Activated CD4-positive, alpha-beta memory T cell treated with anti-CD3 and anti-CD28 coated beads, Interleukin-2, amount 10 ng/mL, durations not matched to agents 7 days and 5 days (primary cell): ENCODE measurements at regions not wholly inside any gene's neighbourhood (a gene's known extent, or its start where the extent isn't known, plus 50 kb on each side); places are given as distances from the start of the nearest gene placed in this dataset.

Source experiments
- CTCF ChIA-PET: fragments of 350-600 bp; sonication (Branson Sonifier 250); formaldehyde crosslinking; loops from one replicate; lab custom pipeline; 2021; ENCODE audit warnings: antibody characterized with exemption, inconsistent platforms; lab: Charles Lee
- POLR2A ChIA-PET: fragments of 350-600 bp; sonication (Branson Sonifier 250); formaldehyde crosslinking; loops from one replicate; lab custom pipeline; 2021; ENCODE audit warnings: antibody characterized with exemption; lab: Charles Lee
- DNase-seq: peaks from one replicate; pipeline ENCODE4 v3.0.0-alpha.2; 2020
- H3K27ac Mint-ChIP-seq: one replicate; pipeline ENCODE4 v1.8.0; 2021; ENCODE audit warnings: mild to moderate bottlenecking, mixed read lengths
- H3K27me3 Mint-ChIP-seq: one replicate; pipeline ENCODE4 v1.8.0; 2021; ENCODE audit warnings: mixed read lengths
- H3K36me3 Mint-ChIP-seq: one replicate; pipeline ENCODE4 v1.8.0; 2021; ENCODE audit warnings: low read depth, mixed read lengths
- H3K4me1 Mint-ChIP-seq: one replicate; pipeline ENCODE4 v1.8.0; 2021; ENCODE audit warnings: mixed read lengths
- H3K4me3 Mint-ChIP-seq: one replicate; pipeline ENCODE4 v1.8.0; 2021; ENCODE audit warnings: mild to moderate bottlenecking, mixed read lengths
- H3K9me3 Mint-ChIP-seq: one replicate; pipeline ENCODE4 v1.8.0; 2021; ENCODE audit warnings: mixed read lengths

DNA sequence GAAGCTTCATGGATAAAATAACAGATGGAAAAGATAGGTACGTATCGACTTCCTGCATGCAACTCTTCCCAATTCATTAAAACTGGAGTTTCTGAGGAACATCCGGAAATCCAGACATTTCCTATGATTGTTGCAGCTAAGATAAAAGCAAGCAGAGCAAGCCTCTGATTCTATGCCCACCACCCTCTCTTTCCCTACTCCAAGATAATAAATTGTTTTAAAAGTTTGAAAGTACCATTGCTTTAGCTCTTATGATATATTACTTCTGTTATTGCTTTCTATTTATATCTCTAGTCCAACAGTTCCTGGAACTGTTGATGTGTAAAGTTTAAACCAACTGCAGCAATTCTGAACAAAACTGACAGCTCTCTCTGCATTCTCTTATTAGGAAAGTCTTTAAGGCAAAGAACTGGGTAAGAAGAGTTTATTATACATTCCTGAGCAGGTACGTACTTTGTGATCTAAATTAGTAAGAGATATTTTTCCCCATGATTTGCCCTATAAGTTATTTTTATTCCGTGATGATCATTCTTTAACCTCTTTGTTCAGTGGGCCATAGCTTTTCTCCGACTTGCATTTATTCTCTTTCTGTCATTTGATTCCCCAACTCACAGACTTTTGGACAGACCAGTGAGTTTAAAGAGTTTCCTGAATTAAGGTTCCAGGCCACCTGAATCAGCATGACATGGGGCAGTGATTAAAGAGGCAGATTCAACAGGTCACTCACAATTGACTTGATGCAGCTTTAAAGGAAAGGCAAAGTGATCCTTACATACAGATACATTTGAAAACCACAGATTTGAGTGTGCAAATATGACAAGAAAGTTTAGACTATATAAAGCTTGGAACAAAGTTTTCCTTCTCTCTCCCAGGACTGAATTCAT is 94.2 kb upstream of the THRB start:
- Mint-ChIP-seq H3K9me3 (no peaks in the 10 kb centered on the region), H3K4me3 (no peak overlapping the region), H3K4me1 (no peaks in the 10 kb centered on the region), H3K27me3 (no peaks in the 10 kb centered on the region), H3K27ac (no peak overlapping the region), H3K36me3 (no peaks in the 10 kb centered on the region)
- POLR2A ChIA-PET: no interaction called here
- CTCF ChIA-PET: interaction anchor here (0.5 kb wide), 1 partner anchor 75 kb away, joined by 3 read pairs; no protein-coding TSS in a partner anchor
- DNase-seq: no peak

DNA sequence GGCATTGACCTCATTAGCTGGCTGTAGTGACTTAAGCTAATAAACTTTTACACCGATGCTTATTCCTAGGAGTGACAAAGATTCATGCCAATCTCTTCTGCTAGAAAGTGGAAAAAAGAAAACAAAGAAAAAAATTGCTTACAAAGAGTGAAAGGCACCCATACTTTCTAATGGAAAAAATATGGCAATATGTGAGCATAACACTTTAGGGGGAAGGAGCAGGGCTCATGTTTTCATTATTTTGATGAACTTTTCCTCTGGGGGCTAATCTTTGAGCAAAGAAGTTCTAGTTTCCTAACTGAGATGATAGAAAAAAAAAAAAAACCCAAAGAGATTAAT is 94.8 kb upstream of the THRB start:
- ChIA-PET POLR2A (no interaction called here), CTCF (interaction anchor here (0.5 kb wide), 1 partner anchor 74 kb away, joined by 3 read pairs; no protein-coding TSS in a partner anchor)
- no peak for DNase-seq
- Mint-ChIP-seq H3K9me3 (no peaks in the 10 kb centered on the region), H3K4me3 (no peak overlapping the region), H3K27me3 (no peaks in the 10 kb centered on the region), H3K27ac (no peak overlapping the region), H3K4me1 (no peaks in the 10 kb centered on the region), H3K36me3 (no peaks in the 10 kb centered on the region)

DNA sequence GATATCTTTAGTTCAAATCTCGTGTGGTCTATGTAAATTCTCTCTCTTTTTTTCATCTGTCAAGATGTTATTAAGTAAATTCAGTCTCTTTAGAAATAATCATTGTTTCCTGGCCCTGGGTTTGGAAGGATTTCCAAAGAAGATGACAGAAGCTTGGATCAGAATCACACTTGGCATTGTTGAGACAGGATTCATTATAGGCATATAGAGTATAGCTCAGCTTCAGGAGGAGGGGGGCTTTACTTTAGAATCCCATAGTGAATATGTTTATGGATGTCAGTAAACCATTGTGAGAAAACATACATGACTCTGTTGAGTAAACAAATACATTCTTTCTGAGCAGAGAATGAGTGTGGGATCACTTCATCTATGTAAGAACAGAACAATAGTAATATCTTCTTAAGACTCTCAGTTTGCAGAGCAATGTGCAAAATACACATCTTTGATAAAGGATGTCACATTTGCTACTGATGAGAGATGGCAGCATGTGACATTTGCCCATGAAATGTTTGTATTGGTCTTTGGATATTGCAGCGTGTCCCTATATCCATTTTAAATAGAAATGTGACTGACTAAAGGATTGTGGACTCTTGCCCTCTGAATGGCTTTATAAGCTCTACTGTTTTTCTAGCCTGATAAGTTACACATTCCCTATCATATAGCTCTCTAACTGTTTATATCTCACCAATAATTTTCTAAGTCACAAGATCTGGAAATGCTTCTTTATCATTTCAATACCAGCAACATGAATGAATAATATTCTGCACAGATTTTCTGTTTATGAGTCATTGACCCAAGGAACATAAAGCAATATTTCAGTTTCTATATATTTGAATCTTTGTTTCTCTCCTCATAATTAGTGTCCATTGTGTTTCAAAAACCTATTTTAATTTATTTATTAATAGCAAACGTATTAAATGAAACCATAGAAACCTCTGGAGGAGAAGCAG is 95.6 kb upstream of the THRB start:
- ChIA-PET CTCF (no interaction called here), POLR2A (no interaction called here)
- no peaks in the 10 kb centered on the region for H3K4me1 Mint-ChIP-seq
- no peaks in the 10 kb centered on the region for H3K36me3 Mint-ChIP-seq
- H3K27me3 Mint-ChIP-seq: no peaks in the 10 kb centered on the region
- no peak for DNase-seq
- H3K9me3 Mint-ChIP-seq: no peaks in the 10 kb centered on the region
- no peak overlapping the region for H3K4me3 Mint-ChIP-seq
- no peak overlapping the region for H3K27ac Mint-ChIP-seq

DNA sequence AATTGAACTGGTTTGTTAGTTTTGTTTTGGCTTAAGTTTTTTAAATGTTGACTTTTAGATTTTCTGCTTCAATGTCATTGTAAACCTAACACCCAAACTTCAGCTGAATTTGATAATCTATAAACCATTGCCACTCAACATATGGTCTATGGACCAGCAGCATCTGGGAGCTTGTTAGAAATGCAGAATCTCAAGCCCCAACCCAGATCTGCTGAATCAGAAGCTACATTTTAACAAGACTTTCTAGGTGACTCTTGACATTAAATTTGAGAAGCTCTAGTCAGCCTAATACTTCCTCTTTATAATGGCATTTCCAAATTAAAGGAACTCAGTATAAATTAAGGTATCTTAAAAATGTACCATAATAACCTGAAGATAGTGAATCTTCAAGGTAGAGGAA is 96.5 kb upstream of the THRB start:
- Mint-ChIP-seq H3K4me3 (no peak overlapping the region), H3K36me3 (no peaks in the 10 kb centered on the region), H3K4me1 (no peaks in the 10 kb centered on the region), H3K9me3 (no peaks in the 10 kb centered on the region), H3K27ac (no peak overlapping the region), H3K27me3 (no peaks in the 10 kb centered on the region)
- CTCF ChIA-PET: no interaction called here
- POLR2A ChIA-PET: no interaction called here
- no peak for DNase-seq

DNA sequence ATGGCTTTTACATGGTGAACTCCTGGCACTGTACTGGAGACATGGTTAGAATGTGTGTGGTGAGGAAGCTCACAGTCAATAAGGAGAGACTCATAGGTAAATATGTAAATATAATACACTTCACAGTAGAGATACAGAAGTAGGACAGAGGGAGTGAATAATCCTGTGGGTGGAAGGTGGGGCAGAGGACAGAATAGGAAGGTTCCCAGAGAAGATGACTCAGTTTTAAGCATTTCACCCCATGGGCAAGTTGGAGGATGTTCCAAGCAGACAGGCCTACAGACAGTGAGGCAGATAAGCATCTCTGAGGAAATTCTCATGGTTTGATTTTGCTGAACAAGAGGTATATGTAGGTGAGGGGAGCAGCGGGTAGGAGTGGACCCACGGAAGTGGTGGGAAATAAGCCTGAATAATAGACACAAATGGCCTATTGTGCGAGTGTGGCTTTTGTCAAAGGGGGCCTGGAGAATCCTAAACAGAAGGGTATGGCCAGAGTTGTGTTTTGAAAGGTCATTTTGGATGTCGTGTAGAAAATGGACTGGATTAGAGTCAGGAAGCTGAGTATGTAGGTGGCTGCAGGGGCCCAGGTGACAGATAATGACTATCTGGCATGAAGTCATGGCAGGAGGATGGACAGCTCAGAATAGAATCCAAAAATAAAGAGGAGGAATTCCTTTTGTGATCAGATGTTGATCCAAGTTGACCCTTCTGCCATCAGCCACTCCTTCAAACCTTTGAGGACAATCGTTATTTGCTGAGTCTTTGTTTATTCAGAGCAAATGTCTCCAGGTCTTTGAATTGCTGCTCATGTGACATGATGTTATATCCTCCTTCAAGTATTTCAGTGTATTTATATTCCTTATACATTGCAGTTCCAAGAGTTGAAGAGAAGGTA is 97.3 kb upstream of the THRB start:
- DNase-seq: no peak
- POLR2A ChIA-PET: no interaction called here
- H3K4me1 Mint-ChIP-seq: no peaks in the 10 kb centered on the region
- no peak overlapping the region for H3K4me3 Mint-ChIP-seq
- no peaks in the 10 kb centered on the region for H3K27me3 Mint-ChIP-seq
- H3K27ac Mint-ChIP-seq: no peak overlapping the region
- H3K9me3 Mint-ChIP-seq: no peaks in the 10 kb centered on the region
- no peaks in the 10 kb centered on the region for H3K36me3 Mint-ChIP-seq
- CTCF ChIA-PET: no interaction called here

DNA sequence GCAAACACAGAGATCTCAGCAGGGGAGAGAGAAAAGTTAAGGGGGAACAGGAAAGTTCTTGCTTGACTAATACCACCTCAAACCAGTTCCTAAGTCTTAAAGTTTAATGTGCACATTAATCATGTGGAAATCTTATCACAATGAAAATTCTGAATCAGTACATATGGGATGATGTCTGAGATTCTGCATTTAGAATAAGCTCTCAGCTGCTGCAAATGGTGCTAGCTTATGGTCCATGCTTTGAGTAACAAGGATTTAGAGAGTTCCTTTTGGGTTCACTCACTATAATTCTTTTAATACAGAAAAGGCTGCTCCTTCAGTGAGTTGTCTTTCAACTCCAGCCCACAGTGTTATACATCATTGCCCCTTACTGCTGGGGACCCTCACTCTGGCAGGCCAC is 99.5 kb upstream of the THRB start:
- Mint-ChIP-seq H3K9me3 (no peaks in the 10 kb centered on the region), H3K4me1 (no peaks in the 10 kb centered on the region), H3K27ac (no peak overlapping the region), H3K36me3 (no peaks in the 10 kb centered on the region), H3K27me3 (no peaks in the 10 kb centered on the region), H3K4me3 (no peak overlapping the region)
- no peak for DNase-seq
- POLR2A ChIA-PET: no interaction called here
- CTCF ChIA-PET: no interaction called here

DNA sequence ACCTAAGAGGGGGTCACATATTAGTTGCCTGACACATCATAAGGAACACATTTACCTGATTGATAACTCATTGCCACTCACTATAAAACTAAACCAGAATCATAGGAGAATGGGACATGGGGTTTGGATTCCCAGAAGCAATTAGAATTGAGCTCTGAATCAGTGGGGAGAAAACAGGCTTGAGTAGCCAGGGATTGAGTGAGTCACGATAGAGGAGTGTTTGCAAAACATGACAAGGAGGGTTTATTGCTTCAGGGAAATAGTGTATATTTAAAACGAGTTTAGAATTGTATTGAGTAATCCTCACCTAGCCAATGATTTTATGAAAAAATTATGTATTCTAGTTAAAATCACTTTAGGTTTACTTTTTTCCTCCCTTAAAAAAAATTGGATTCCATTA is 101.1 kb upstream of the THRB start:
- CTCF ChIA-PET: no interaction called here
- H3K9me3 Mint-ChIP-seq: no peaks in the 10 kb centered on the region
- H3K4me3 Mint-ChIP-seq: no peak overlapping the region
- POLR2A ChIA-PET: no interaction called here
- no peak overlapping the region for H3K27ac Mint-ChIP-seq
- H3K4me1 Mint-ChIP-seq: no peaks in the 10 kb centered on the region
- no peaks in the 10 kb centered on the region for H3K36me3 Mint-ChIP-seq
- no peaks in the 10 kb centered on the region for H3K27me3 Mint-ChIP-seq
- no peak for DNase-seq

DNA sequence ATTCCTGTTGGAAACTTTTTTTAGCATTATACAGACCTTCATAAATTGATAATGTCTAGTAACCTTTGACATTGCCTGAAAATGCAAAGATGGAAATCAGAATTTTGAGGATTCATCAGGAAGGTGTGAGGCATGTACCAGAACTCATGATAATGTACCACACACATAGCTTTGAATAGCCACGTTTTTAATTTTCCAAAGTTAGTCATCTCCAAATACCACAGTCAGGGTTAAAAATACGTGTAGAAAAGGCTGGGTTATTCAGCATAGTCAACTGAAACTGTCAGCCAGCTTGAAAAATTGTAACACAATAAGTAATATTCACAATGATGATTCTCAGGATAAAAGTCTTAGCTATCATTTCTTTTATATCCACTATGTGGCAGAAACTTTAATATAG is 102.0 kb upstream of the THRB start:
- no peak for DNase-seq
- POLR2A ChIA-PET: no interaction called here
- Mint-ChIP-seq H3K36me3 (no peaks in the 10 kb centered on the region), H3K4me3 (no peak overlapping the region), H3K9me3 (no peaks in the 10 kb centered on the region), H3K27me3 (no peaks in the 10 kb centered on the region), H3K4me1 (no peaks in the 10 kb centered on the region), H3K27ac (no peak overlapping the region)
- CTCF ChIA-PET: no interaction called here

DNA sequence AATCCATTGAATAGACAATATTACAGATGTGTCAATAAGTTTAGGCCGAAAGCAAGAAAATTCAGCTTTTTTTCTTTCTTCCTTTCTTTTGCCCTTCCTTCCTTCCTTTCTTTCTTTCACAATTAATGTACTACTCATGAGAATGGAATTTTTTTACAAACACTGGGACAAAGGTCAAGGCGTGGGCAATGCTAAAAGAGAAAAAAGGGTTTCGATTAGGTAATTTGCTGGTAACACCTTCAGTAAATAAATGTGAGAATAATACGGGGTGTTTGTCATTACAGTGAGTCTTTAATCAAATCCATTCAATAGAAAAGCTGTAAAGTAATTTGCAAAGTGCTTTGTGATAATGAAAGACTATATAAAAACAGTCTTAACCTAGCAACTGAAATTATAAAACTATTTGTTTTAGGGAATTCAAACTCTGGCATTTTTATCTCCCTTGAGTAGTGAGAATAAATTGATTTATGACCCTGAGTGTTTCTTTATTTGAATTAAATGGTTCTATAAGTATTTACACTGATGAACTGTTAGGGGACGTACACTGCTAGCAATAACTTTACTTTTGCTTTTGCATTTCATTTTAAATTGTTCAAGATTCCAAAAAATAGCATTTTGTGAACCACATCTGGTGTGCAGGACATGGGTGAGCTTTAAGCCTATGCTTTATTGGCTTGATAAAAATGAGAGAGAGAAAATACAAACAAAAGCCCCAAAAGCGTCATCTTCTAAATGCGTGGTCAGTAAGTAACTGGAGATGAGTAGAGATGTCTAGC is 104.2 kb upstream of the THRB start:
- no peak for DNase-seq
- H3K4me1 Mint-ChIP-seq: no peaks in the 10 kb centered on the region
- no peaks in the 10 kb centered on the region for H3K9me3 Mint-ChIP-seq
- ChIA-PET POLR2A (no interaction called here), CTCF (no interaction called here)
- H3K4me3 Mint-ChIP-seq: no peak overlapping the region
- no peaks in the 10 kb centered on the region for H3K27me3 Mint-ChIP-seq
- no peak overlapping the region for H3K27ac Mint-ChIP-seq
- no peaks in the 10 kb centered on the region for H3K36me3 Mint-ChIP-seq

DNA sequence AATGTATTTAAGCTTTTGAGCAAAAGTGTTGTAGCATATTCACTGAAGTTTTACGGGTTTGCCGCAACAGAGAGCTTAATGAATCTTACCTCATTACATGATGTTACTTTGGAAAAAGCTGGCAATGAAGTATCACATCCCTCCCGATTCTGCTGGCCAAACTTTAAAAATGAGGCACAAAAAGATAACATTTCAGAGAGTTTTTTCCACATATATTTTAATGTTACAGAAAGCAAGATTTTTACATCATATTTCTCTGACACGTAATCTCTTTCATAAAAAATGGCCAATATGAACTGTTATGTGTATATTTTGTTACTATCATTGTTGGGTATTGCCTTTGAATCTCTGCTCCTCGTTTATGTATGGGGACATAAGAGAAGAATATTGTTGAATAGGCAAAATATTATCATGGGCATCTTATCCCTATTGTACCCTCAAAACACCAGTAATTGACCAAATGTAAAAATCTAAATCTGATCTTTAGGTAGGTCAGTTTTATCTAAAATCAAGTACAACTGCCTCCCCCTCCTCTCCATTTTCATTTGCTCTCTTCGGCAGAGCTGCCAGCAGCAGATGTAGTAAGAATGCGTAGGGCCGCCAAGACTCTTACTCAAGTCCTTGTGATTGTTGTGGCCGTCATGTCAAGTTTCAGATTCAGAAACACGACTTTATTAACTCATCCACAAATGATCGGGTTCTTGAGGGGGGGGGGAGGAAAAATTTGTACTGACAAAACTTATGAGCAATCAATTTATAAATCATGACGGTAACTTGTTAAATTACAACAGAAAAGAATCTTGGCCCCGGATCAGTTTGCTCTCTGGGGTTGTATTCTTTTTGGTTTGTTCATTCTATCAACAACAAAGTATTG is 106.7 kb upstream of the THRB start:
- no peak for DNase-seq
- Mint-ChIP-seq H3K27me3 (no peaks in the 10 kb centered on the region), H3K4me1 (no peaks in the 10 kb centered on the region), H3K9me3 (no peaks in the 10 kb centered on the region), H3K4me3 (no peak overlapping the region), H3K36me3 (no peaks in the 10 kb centered on the region), H3K27ac (no peak overlapping the region)
- ChIA-PET CTCF (no interaction called here), POLR2A (no interaction called here)

DNA sequence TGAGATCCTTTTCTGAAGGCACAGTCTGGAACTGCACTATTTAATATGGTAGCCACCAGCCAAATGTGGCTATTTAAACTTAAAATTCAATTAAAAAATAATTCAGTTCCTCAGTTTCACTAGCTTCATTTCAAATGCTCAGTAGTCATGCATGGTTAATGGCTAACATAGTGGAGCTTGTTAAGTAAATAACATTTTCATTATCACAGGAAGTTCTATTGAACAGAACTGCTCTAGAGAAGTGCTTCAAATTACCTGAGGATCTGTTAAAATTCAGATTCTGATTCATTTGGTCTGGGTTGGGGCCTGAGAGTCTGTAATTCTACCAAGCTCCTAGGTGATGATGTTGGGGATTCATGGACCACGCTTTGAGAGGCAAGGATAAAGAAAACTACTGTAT is 109.6 kb upstream of the THRB start:
- no peaks in the 10 kb centered on the region for H3K4me1 Mint-ChIP-seq
- ChIA-PET POLR2A (no interaction called here), CTCF (no interaction called here)
- DNase-seq: no peak
- no peaks in the 10 kb centered on the region for H3K9me3 Mint-ChIP-seq
- no peaks in the 10 kb centered on the region for H3K36me3 Mint-ChIP-seq
- H3K27ac Mint-ChIP-seq: no peak overlapping the region
- no peaks in the 10 kb centered on the region for H3K27me3 Mint-ChIP-seq
- no peak overlapping the region for H3K4me3 Mint-ChIP-seq
